Thyroid gland (tissue), 4 donors: ENCODE measurements at regions not wholly inside any gene's neighbourhood (a gene's known extent, or its start where the extent isn't known, plus 50 kb on each side); places are given as distances from the start of the nearest gene placed in this dataset.

ENCODE experiments used
- CTCF ChIP-seq, 6 experiments: fragments of 200-600 bp in 3 of 6; fragments of 450-650 bp in 3 of 6; sonication (generic) in 3 of 6; IDR thresholded peaks; one replicate each; pipeline ENCODE4 v1.5.1; 2016 to 2019; ENCODE audit warnings: antibody characterized with exemption in 6 of 6, mild to moderate bottlenecking in 2 of 6, inconsistent platforms in 1 of 6, moderate library complexity in 1 of 6
- POLR2A ChIP-seq, 2 donors: fragments of 450-650 bp; IDR thresholded peaks; one replicate each; pipeline ENCODE4 v1.6.1; 2017; ENCODE audit warnings: antibody characterized with exemption in 2 of 2, mild to moderate bottlenecking in 2 of 2, moderate library complexity in 1 of 2

GRCh38 chr6:14921878-14922671 is 323.8 kb upstream of the JARID2 start:
- TF ChIP-seq CTCF (IDR thresholded peaks at IDR 0.05) (no peak), POLR2A (IDR thresholded peaks at IDR 0.05) (no peak)
